Karpas-422 (cell line): ENCODE measurements at regions not wholly inside any gene's neighbourhood (a gene's known extent, or its start where the extent isn't known, plus 50 kb on each side); places are given as distances from the start of the nearest gene placed in this dataset.

ENCODE experiments used
- DNase-seq: peaks from one replicate; pipeline ENCODE4 v3.0.0-alpha.2; 2015
- H2AFZ ChIP-seq: fragments of 200-600 bp; sonication (generic); 2 replicates; pipeline ENCODE4 v1.6.1; 2014; ENCODE audit warnings: antibody characterized with exemption, low read length, mixed read lengths
- H3K27ac ChIP-seq: fragments of 200-600 bp; sonication (generic); 2 replicates; pipeline ENCODE4 v1.5.1; 2014; ENCODE audit warnings: mild to moderate bottlenecking, low read length, moderate library complexity
- H3K27me3 ChIP-seq: fragments of 200-600 bp; sonication (generic); 2 replicates; pipeline ENCODE4 v1.6.1; 2014; ENCODE audit warnings: low read length, mixed read lengths
- H3K36me3 ChIP-seq: fragments of 200-600 bp; sonication (generic); 2 replicates; pipeline ENCODE4 v1.6.1; 2014; ENCODE audit warnings: low read length, mixed read lengths; ENCODE audit not compliant: insufficient read depth
- H3K4me1 ChIP-seq: fragments of 200-600 bp; sonication (generic); 2 replicates; pipeline ENCODE4 v1.6.1; 2014; ENCODE audit warnings: mild to moderate bottlenecking, low read length, mixed read lengths
- H3K4me2 ChIP-seq: fragments of 200-600 bp; sonication (generic); 2 replicates; pipeline ENCODE4 v1.6.1; 2014; ENCODE audit warnings: low read length, low read depth, mild to moderate bottlenecking; ENCODE audit not compliant: poor library complexity, severe bottlenecking
- H3K4me3 ChIP-seq: fragments of 200-600 bp; sonication (generic); 2 replicates; pipeline ENCODE4 v1.5.1; 2014; ENCODE audit warnings: mild to moderate bottlenecking, antibody characterized with exemption, low read length, mixed read lengths
- H3K79me2 ChIP-seq: fragments of 200-600 bp; sonication (generic); 2 replicates; pipeline ENCODE4 v1.6.1; 2014; ENCODE audit warnings: mild to moderate bottlenecking, low read length, mixed read lengths
- H3K9ac ChIP-seq: fragments of 200-600 bp; sonication (generic); 2 replicates; pipeline ENCODE4 v1.6.0; 2014; ENCODE audit warnings: low read length
- H3K9me2 ChIP-seq: fragments of 200-600 bp; sonication (generic), shearing (Covaris generic); replicated peaks from 2 replicates; pipeline ENCODE4 v1.6.0; 2014; ENCODE audit warnings: mild to moderate bottlenecking, low read length, moderate library complexity; ENCODE audit not compliant: insufficient read depth
- H3K9me3 ChIP-seq: fragments of 300-700, 200-600 bp; sonication (generic); 2 replicates; pipeline ENCODE4 v1.6.1; 2014; ENCODE audit warnings: low read length, mixed read lengths
- H4K20me1 ChIP-seq: fragments of 200-600 bp; sonication (generic); 2 replicates; pipeline ENCODE4 v1.6.1; 2014; ENCODE audit warnings: mild to moderate bottlenecking, antibody characterized with exemption, low read length, low read depth; ENCODE audit not compliant: insufficient read depth

DNA sequence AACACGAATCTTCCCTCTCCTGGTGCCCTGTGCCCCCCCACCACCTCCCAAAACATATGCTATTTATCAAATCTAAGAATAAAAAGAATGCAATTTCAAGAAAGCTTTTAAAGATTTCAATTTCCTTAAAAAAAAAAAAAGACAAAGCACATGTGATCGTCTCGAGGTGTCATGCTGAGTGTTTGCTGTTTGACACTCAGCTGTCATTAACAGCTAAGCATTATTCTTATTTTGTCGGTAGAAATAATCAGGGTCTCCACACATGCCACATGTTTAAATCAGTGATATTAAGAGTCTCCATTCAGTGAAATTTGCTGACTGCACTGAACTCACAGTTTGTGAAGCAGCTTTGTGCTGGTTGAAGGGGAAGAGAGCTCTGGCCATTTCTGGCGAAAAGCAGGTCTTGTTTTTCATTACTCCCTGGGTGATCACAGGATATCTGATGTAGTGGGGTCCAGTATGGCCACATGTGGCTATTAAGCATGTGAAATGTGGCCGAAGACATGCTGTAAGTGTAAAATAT is 281.8 kb downstream of the SATB1 start:
- Histone ChIP-seq H3K36me3 (no peaks in the 10 kb centered on the region), H3K27ac (no peak overlapping the region), H3K4me3 (no peak overlapping the region), H3K9me2 (no peaks in the 10 kb centered on the region), H3K9me3 (no peaks in the 10 kb centered on the region), H3K79me2 (no peaks in the 10 kb centered on the region), H3K4me1 (no peaks in the 10 kb centered on the region), H3K9ac (no peak overlapping the region), H2AFZ (no peak overlapping the region), H3K4me2 (no peak overlapping the region), H4K20me1 (no peaks in the 10 kb centered on the region), H3K27me3 (no peaks in the 10 kb centered on the region)
- no peak for DNase-seq

DNA sequence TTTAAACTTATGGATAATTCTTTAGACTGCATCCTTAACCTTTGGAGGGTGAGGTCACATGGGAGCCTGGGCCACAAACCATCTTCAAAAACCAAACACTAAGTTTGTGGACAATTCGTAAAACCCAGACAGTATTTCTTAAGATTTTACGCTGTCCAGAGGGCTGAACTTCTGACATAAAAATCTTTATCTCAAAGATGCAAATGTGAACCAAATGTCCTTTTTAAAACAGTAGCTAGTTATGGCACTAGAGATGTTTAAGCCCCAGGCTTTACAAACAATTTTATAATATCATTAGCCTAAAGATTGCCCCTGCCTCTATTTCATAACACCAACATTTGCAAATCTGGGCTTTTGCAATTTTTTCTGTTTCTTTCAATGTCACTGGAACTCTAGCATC is 287.2 kb downstream of the SATB1 start:
- no peak overlapping the region for H3K9ac ChIP-seq
- no peak overlapping the region for H3K4me2 ChIP-seq
- no peak for DNase-seq
- no peaks in the 10 kb centered on the region for H3K9me3 ChIP-seq
- H3K36me3 ChIP-seq = no peaks in the 10 kb centered on the region
- no peak overlapping the region for H2AFZ ChIP-seq
- no peaks in the 10 kb centered on the region for H3K79me2 ChIP-seq
- no peaks in the 10 kb centered on the region for H4K20me1 ChIP-seq
- no peak overlapping the region for H3K27ac ChIP-seq
- no peaks in the 10 kb centered on the region for H3K4me1 ChIP-seq
- H3K9me2 ChIP-seq = no peaks in the 10 kb centered on the region
- H3K27me3 ChIP-seq = no peaks in the 10 kb centered on the region
- no peak overlapping the region for H3K4me3 ChIP-seq

DNA sequence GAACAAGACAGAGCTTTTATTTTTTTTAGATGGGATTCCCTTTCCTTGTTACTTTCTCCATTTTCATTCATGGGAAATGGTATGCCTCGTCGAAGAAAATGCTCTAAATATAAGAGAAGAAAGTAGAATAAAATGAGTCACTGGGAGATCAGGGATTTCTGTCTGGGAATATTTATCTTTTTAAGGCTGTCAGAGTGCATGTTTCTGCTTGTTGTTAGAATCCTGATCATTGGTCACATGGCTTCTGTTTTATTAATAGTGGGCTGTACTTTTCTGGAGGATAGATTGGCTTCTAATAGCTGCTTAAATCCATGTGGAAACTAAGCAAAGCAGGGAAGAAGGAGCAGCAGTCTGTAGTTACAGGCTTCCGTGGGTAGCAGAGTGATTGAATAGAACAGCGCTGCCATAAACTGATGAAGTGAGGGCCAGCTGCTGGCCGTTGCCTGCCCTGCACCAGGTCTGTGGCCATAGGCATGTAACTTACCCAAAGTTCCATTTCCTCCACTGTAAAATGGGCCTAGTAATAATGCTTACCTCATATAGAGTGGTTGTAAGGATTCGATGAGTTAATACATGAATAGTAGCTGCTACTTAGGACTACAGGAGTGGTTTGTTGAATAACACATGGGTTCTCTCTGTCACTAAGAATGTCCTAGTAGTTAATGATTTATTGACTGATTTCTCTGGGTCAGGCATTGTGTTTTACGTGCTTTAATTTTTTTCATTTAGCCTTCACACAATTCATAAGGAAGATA is 289.9 kb downstream of the SATB1 start:
- no peak for DNase-seq
- H3K9me2 ChIP-seq = no peaks in the 10 kb centered on the region
- no peaks in the 10 kb centered on the region for H4K20me1 ChIP-seq
- H3K27me3 ChIP-seq = no peaks in the 10 kb centered on the region
- no peaks in the 10 kb centered on the region for H3K9me3 ChIP-seq
- no peaks in the 10 kb centered on the region for H3K79me2 ChIP-seq
- no peaks in the 10 kb centered on the region for H3K4me1 ChIP-seq
- no peak overlapping the region for H3K27ac ChIP-seq
- no peak overlapping the region for H3K4me2 ChIP-seq
- H2AFZ ChIP-seq = no peak overlapping the region
- H3K9ac ChIP-seq = no peak overlapping the region
- H3K36me3 ChIP-seq = no peaks in the 10 kb centered on the region
- H3K4me3 ChIP-seq = no peak overlapping the region

DNA sequence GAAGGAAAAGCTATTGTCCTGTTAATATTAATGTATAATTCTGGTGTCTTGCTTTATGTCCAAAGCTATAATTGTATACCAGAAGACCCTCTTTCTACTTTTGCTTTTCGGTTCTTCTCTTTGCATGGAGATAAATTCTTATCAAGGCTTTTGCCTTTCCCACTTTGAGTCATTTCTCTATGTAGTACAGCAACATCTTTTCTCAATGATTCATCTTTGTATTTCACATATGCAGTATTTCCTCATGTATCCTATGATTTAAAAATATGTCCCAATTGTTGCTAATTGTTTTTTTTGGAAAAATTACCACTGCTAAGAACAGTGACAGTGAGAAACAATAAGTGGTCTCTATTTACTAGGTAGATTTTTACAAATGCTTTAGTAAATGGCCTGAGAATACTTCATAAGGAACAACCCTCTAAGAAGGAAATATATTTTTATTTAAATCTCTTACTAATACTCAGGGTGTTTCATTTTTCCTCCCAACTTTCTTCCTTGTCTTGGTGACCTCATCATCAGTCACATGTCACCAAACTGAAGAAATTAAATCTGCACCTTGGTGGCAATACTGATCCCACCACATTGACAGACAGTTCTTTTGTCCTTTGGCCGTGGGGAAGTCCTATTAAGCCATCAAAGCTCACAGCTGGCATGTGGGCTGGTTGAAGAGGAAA is 290.6 kb downstream of the SATB1 start:
- H3K4me3 ChIP-seq = no peak overlapping the region
- no peaks in the 10 kb centered on the region for H3K27me3 ChIP-seq
- H2AFZ ChIP-seq = no peak overlapping the region
- no peaks in the 10 kb centered on the region for H3K36me3 ChIP-seq
- DNase-seq = no peak
- H3K9ac ChIP-seq = no peak overlapping the region
- H3K27ac ChIP-seq = no peak overlapping the region
- H3K9me2 ChIP-seq = no peaks in the 10 kb centered on the region
- no peaks in the 10 kb centered on the region for H4K20me1 ChIP-seq
- H3K4me2 ChIP-seq = no peak overlapping the region
- H3K9me3 ChIP-seq = no peaks in the 10 kb centered on the region
- no peaks in the 10 kb centered on the region for H3K79me2 ChIP-seq
- H3K4me1 ChIP-seq = no peaks in the 10 kb centered on the region

DNA sequence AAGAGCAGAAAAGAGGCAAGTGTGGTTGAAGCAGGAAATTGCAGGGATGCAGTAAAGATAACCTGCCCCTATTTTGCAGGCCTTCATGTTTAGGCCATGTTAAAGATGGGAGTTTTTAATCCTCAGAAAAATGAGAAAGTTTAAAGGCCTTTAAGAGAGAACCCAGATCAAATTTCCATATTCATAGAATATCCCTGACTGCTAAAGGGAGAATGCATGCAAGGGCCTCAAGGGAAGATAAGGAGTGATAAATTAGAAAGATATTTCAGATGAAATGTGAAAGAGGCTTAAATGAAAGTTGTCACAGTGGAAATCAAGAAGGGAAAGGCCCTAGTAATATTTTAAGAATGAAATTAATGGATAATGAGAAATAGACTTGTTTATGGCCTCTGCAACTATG is 292.1 kb downstream of the SATB1 start:
- no peaks in the 10 kb centered on the region for H4K20me1 ChIP-seq
- H3K36me3 ChIP-seq = no peaks in the 10 kb centered on the region
- H3K4me3 ChIP-seq = no peak overlapping the region
- DNase-seq = no peak
- H3K79me2 ChIP-seq = no peaks in the 10 kb centered on the region
- H2AFZ ChIP-seq = no peak overlapping the region
- no peaks in the 10 kb centered on the region; the same call in 1 of the 2 replicates for H3K4me1 ChIP-seq
- H3K4me2 ChIP-seq = no peak overlapping the region
- no peaks in the 10 kb centered on the region for H3K27me3 ChIP-seq
- H3K27ac ChIP-seq = no peak overlapping the region
- no peaks in the 10 kb centered on the region for H3K9me3 ChIP-seq
- H3K9ac ChIP-seq = no peak overlapping the region
- H3K9me2 ChIP-seq = no peaks in the 10 kb centered on the region

DNA sequence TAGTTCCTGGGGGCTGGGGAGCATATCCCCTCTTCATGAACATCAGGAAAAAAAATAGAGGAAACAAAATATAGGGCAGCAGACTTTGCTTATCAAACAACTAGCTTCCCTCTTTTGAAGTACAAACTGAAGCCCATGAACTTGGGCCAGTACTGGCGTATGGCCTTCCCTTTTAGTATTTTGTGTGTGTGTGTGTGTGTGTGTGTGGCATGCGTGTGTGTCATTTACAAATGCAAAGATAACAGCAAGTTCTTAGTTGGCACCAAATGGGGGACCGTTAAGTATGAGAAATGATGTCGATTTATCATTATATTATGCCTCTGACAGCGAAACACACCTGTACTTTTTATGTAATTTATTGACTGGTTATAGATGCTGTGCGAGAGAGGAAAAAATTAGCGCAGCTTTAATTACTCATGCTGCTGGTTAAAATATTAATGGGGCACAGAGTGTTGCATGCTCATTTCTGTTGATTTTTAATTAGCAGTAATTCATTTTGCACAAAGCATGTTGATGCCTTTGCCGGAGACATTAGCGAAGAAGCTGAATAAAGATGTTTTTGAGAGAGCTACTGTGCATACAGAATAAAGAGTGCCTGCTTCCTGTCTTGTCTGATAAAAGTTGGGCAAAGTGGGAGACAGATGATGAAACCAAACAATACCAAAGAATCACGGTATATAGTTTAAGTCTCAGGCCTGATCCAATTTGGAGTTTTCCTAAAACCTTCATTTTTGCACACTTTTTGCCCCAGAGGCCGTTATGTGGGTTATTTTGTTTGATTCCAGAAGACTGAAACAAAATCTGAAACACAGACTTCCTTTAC is 297.1 kb downstream of the SATB1 start:
- Histone ChIP-seq H3K4me2 (no peak overlapping the region), H4K20me1 (no peaks in the 10 kb centered on the region), H3K27me3 (no peaks in the 10 kb centered on the region), H3K9me3 (no peaks in the 10 kb centered on the region), H3K36me3 (no peaks in the 10 kb centered on the region), H3K27ac (no peak overlapping the region), H3K79me2 (no peaks in the 10 kb centered on the region), H3K4me1 (peaks cover 10% of the 10 kb centered on the region), H3K9ac (no peak overlapping the region), H3K9me2 (no peaks in the 10 kb centered on the region), H3K4me3 (no peak overlapping the region), H2AFZ (no peak overlapping the region)
- peak; percentile 42 for DNase-seq

DNA sequence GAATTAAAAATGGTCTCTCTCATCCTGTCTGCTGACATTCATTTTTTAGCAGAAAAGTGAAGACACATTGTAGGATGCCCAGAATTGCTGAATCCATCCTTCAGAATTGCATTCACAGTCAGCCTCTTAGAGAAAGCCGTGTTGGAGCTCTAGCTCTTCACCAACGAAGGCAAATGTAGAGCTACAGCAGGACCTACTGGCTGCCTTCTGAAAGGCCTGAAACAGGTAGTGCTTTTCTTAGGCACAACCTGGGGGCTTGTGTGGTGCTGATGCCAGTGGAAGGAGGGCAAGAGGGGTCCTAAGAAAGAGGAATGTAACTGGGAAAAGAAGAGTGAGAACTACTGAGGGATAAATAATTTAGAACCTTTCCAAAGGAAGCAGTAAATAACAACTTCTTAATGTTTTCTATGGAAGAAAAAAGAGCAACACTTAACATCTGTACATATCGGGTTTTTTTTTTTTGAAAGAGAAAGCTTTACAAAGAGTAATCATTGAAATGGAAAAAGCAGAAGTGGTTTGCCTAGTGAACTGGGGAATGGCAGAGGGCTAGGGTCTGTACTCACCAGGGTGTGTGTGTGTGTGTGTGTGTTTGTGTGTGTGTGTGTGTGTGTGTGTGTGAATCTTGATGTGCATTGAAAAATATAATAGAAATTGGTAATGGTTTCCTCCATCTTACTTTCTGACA is 297.8 kb downstream of the SATB1 start:
- Histone ChIP-seq H3K27ac (no peak overlapping the region), H3K27me3 (no peaks in the 10 kb centered on the region), H3K9ac (no peak overlapping the region), H3K36me3 (no peaks in the 10 kb centered on the region), H3K9me3 (no peaks in the 10 kb centered on the region), H3K4me2 (peak overlapping the region; percentile 27), H4K20me1 (no peaks in the 10 kb centered on the region), H3K79me2 (no peaks in the 10 kb centered on the region), H3K4me3 (no peak overlapping the region), H3K4me1 (peaks cover 10% of the 10 kb centered on the region), H3K9me2 (no peaks in the 10 kb centered on the region), H2AFZ (no peak overlapping the region)
- DNase-seq = peak; percentile 64
